Osteocyte (in vitro differentiated cells): ENCODE measurements at regions not wholly inside any gene's neighbourhood (a gene's known extent, or its start where the extent isn't known, plus 50 kb on each side); places are given as distances from the start of the nearest gene placed in this dataset.

Source experiments
- DNase-seq: peaks from one replicate; pipeline ENCODE4 v3.0.0; 2021; ENCODE audit warnings: mixed read lengths; ENCODE audit not compliant: unreplicated experiment; ENCODE audit errors: extremely low spot score
- H3K27ac Mint-ChIP-seq: one replicate; pipeline ENCODE4 v1.8.0; 2021; ENCODE audit warnings: mild to moderate bottlenecking, mixed read lengths; ENCODE audit not compliant: unreplicated experiment
- H3K27me3 Mint-ChIP-seq: one replicate; pipeline ENCODE4 v1.8.0; 2021; ENCODE audit warnings: mixed read lengths; ENCODE audit not compliant: unreplicated experiment
- H3K36me3 Mint-ChIP-seq: one replicate; pipeline ENCODE4 v1.8.0; 2021; ENCODE audit warnings: mixed read lengths; ENCODE audit not compliant: unreplicated experiment
- H3K4me1 Mint-ChIP-seq: one replicate; pipeline ENCODE4 v1.8.0; 2021; ENCODE audit warnings: mixed read lengths; ENCODE audit not compliant: unreplicated experiment
- H3K4me3 Mint-ChIP-seq: one replicate; pipeline ENCODE4 v1.8.0; 2021; ENCODE audit warnings: mild to moderate bottlenecking, moderate library complexity, mixed read lengths; ENCODE audit not compliant: unreplicated experiment
- H3K9me3 Mint-ChIP-seq: one replicate; pipeline ENCODE4 v1.8.0; 2021; ENCODE audit warnings: mixed read lengths; ENCODE audit not compliant: unreplicated experiment
- TF ChIP-seq, protein P1 (sequence below): fragments of 200-600 bp; sonication (generic); IDR thresholded peaks from 2 replicates; pipeline ENCODE4 v1.5.0; 2021; ENCODE audit warnings: antibody characterized with exemption, mild to moderate bottlenecking, moderate library complexity

DNA sequence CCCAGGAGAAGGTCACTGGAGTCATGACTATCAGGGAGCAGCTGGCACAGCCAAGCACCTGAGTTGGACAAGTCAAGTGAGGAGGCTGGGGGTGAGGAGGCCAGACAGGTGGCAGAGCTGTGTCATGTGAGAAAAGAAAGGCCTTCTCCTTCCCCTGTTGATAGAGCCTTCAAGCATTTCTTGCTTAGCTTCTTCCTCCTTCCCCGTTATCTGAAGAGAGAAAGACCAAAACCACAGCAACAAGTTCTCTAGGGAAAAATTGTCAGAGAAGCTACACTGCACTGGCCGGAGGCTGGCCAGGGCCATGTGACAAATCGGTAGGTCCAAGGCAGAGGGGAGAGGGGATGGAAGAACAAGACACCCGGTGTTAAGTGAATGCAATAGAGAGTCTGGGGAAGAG lies 202.1 kb upstream of the PRDM1 start:
- Mint-ChIP-seq H3K27ac (no peak overlapping the region), H3K4me1 (no peaks in the 10 kb centered on the region), H3K4me3 (no peak overlapping the region), H3K36me3 (no peaks in the 10 kb centered on the region), H3K27me3 (peaks cover 16% of the 10 kb centered on the region), H3K9me3 (no peaks in the 10 kb centered on the region)
- TF ChIP-seq, protein P1, sequence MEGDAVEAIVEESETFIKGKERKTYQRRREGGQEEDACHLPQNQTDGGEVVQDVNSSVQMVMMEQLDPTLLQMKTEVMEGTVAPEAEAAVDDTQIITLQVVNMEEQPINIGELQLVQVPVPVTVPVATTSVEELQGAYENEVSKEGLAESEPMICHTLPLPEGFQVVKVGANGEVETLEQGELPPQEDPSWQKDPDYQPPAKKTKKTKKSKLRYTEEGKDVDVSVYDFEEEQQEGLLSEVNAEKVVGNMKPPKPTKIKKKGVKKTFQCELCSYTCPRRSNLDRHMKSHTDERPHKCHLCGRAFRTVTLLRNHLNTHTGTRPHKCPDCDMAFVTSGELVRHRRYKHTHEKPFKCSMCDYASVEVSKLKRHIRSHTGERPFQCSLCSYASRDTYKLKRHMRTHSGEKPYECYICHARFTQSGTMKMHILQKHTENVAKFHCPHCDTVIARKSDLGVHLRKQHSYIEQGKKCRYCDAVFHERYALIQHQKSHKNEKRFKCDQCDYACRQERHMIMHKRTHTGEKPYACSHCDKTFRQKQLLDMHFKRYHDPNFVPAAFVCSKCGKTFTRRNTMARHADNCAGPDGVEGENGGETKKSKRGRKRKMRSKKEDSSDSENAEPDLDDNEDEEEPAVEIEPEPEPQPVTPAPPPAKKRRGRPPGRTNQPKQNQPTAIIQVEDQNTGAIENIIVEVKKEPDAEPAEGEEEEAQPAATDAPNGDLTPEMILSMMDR: no peak
- DNase-seq: no peak

- no peak overlapping the region for H3K27ac Mint-ChIP-seq
- no peak overlapping the region for H3K4me3 Mint-ChIP-seq
- H3K36me3 Mint-ChIP-seq: no peaks in the 10 kb centered on the region
- no peaks in the 10 kb centered on the region for H3K9me3 Mint-ChIP-seq
- H3K4me1 Mint-ChIP-seq: no peaks in the 10 kb centered on the region
- H3K27me3 Mint-ChIP-seq: peaks cover 18% of the 10 kb centered on the region
- TF ChIP-seq, protein P1: no peak
- no peak for DNase-seq
Measured at GRCh38 chr6:105882828-105883227, 203.3 kb upstream of the PRDM1 start.

GRCh38 chr6:105882121-105882803 lies 203.9 kb upstream of the PRDM1 start:
- H3K27me3 Mint-ChIP-seq: peaks cover 18% of the 10 kb centered on the region
- no peaks in the 10 kb centered on the region for H3K4me1 Mint-ChIP-seq
- no peak overlapping the region for H3K27ac Mint-ChIP-seq
- no peaks in the 10 kb centered on the region for H3K9me3 Mint-ChIP-seq
- DNase-seq: no peak
- TF ChIP-seq, protein P1: no peak
- no peak overlapping the region for H3K4me3 Mint-ChIP-seq
- no peaks in the 10 kb centered on the region for H3K36me3 Mint-ChIP-seq

GRCh38 chr6:105881608-105882007 lies 204.5 kb upstream of the PRDM1 start:
- peaks cover 21% of the 10 kb centered on the region for H3K27me3 Mint-ChIP-seq
- TF ChIP-seq, protein P1: no peak
- no peak overlapping the region for H3K27ac Mint-ChIP-seq
- no peaks in the 10 kb centered on the region for H3K9me3 Mint-ChIP-seq
- no peaks in the 10 kb centered on the region for H3K4me1 Mint-ChIP-seq
- no peak overlapping the region for H3K4me3 Mint-ChIP-seq
- H3K36me3 Mint-ChIP-seq: no peaks in the 10 kb centered on the region
- DNase-seq: no peak

DNA sequence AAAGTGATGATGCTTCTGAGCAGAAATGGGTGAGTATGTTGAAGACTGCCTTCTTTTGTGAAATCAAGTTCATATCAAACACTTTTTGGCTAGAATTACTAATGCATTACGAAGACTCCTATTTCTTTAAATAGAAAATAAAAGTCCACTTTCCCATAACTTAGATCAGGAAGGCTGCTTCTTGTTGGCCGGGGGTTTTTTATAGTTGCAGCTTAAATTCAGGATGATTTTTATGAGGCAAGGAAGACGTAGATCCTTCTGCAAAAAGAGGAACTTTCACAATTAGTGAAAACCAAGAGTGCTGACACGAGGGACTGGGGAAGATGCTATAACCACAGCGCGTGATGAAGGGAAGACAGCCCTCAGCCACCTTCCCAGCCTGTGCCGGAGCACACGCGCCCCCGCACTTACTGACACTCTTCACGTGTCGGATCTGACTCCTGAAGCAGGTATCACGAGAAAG lies 206.1 kb upstream of the PRDM1 start:
- H3K27me3 Mint-ChIP-seq: peaks cover 22% of the 10 kb centered on the region
- DNase-seq: no peak
- H3K4me1 Mint-ChIP-seq: no peaks in the 10 kb centered on the region
- no peaks in the 10 kb centered on the region for H3K9me3 Mint-ChIP-seq
- H3K4me3 Mint-ChIP-seq: no peak overlapping the region
- no peaks in the 10 kb centered on the region for H3K36me3 Mint-ChIP-seq
- TF ChIP-seq, protein P1: no peak
- H3K27ac Mint-ChIP-seq: no peak overlapping the region
